ENCODE measurements at regions not wholly inside any gene's neighbourhood (a gene's known extent, or its start where the extent isn't known, plus 50 kb on each side); places are given as distances from the start of the nearest gene placed in this dataset.

GRCh38 chr6:42507195-42507594 lies 55.5 kb upstream of the TRERF1 start:
- no peak for TF ChIP-seq TAF1 (IDR thresholded peaks at IDR 0.05; ENCODE audit: borderline replicate concordance, low read depth, low read length)
- no peak for TF ChIP-seq POLR2AphosphoS5 (IDR thresholded peaks at IDR 0.05; ENCODE audit: low read depth, low read length)
